HG03457 (cell line): ENCODE measurements at regions not wholly inside any gene's neighbourhood (a gene's known extent, or its start where the extent isn't known, plus 50 kb on each side); places are given as distances from the start of the nearest gene placed in this dataset.

Source experiments
- ATAC-seq: cut with Tn5 transposase; IDR thresholded peaks from one replicate; pipeline ENCODE4 v1.9.1; 2021; ENCODE audit warnings: moderate number of reproducible peaks; ENCODE audit not compliant: unreplicated experiment

GRCh38 chr1:239725933-239726332, 339.6 kb downstream of the CHRM3 start:
- no peak for ATAC-seq

DNA sequence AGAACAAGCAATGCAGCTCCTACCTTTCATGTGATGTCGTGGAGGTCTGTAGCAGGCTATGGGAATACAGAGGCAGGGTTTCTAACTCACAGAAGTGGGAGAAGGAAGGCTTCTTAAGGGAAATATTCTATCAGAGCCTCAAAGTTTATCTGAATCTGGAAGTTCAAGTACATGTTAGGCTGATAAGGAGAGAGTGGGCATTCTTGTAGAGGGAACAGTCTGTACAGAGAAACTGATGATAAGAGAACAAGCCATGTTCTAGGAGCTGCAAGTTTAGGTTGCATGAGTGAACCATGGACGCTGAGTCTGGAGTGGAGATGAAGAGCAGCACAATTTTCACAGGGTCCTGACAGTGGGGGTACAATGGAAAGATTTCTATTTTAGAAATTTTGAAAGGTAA, 344.0 kb downstream of the CHRM3 start:
- ATAC-seq, result no peak

GRCh38 chr1:239731082-239731748, 344.8 kb downstream of the CHRM3 start:
- no peak for ATAC-seq

DNA sequence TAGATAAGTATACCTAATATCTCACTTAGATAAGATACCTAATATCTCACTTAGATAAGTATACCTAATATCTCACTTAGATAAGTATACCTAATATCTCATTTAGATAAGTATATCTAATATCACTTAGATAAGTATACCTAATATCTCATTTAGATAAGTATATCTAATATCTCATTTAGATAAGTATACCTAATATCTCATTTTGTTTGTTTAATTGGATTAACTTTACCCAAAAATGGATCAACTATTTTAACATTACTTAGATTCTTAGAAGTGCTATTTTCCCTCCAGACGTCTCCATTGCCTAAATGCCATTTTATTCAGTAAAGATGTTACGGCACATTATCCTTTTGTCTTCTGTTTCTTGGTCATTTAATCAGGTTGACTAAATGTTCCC, 346.4 kb downstream of the CHRM3 start:
- ATAC-seq, result no peak

DNA sequence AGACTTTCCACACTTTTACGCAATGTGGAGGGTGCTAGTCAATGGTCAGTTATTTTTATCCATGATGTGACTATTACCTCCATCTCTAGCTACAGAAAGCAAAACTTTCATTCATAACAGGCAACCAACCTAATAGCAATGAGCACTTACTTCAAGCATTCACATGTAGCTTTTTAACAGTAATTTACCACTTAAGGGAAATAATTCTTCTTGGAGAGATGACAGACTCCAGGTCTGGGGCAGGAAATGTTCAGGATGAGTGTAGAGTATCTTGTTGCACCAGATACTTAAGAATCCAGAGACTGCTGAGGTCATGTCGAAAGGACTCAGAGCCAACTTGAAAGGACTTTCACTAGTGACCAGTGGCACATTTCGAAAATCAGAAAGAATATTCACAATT, 347.6 kb downstream of the CHRM3 start:
- no peak for ATAC-seq

DNA sequence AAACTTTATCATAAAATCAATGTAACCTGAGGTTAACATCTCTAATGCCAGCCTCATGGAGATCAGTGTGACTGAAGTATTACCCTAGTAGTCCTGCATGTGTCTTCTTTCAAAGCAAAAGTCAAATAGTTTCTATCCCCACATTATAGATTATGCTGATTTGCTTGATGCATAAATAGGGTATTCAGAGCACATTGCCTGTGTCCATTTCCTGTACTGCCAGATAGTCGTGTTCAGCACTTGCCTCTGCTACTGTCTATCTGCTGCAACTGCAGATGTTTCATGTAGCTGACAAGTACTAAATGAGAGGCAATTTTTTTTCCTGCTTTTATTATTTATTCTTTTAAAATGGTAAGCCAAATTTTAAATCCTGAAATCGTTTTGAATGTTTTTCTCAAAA, 348.7 kb downstream of the CHRM3 start:
- no peak for ATAC-seq

DNA sequence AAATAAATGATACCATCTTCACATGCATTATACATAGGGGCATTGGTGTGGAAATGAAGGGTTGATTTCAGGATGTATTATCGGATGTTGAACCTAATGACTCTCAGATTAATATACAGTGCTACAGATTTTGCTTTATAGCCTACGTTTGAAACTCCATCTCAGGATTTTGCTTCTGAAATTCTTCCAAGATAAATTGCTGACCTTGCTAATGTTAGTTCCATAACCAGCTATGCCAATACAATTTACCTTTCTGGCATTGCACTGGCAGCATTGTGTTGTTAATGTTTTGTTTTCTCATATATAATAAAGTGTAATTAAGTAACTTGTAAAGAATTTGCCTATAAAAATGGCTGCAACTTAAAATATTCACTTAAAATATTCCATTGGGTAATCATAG, 350.1 kb downstream of the CHRM3 start:
- no peak for ATAC-seq

- ATAC-seq, result no peak
Observed at GRCh38 chr1:239739375-239739774, 352.3 kb upstream of the FMN2 start.

DNA sequence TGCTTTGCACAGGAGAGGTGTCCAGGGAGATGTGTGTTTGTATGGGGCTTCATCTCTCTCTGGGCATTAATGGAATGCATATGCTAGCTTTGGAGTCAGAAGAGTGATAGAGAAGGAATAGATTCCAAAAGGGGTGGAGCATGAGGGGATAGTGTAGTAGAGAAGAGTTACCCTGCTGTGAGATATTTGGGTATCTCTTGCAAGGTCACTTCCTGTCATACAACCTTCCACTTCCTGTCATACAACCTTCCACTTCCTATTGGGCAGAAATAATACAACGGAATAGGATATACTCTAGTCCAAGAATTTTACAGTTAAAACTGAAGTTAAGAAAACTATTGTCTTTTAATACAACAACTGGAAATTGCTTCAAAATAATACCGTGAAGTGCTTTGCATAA, 351.8 kb upstream of the FMN2 start:
- no peak for ATAC-seq

DNA sequence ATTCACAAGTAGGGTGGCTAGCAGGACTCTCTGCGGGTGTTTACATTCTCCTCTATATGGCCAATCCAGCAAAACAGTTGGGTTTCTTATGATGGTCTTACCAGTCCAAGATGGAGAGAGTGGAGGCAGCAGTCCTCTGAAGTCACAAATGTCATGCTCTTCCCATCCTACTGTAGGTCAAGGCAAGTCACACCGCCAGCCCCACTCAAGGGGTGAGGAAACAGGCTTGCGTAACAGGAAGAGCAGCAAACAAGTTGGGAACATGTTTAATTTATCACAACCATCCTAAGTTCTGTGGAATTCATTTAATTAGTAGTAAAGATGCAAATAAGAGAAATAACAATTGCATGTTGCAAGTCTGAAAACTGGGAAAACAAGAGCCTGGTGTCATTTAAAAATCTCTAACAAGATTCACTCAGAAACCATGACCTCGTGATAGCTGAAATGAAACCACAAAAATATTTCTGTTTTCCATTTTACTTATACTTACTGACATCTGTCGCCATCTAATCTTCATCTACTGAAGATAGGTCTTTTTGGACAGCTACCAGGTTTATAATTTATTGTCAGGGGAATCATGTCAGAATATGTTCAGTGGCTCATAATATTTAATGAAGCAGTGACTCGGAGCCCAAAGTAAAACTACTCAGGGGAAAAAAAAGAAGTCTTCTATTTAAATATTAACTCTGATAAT, 349.1 kb upstream of the FMN2 start:
- ATAC-seq, result no peak

DNA sequence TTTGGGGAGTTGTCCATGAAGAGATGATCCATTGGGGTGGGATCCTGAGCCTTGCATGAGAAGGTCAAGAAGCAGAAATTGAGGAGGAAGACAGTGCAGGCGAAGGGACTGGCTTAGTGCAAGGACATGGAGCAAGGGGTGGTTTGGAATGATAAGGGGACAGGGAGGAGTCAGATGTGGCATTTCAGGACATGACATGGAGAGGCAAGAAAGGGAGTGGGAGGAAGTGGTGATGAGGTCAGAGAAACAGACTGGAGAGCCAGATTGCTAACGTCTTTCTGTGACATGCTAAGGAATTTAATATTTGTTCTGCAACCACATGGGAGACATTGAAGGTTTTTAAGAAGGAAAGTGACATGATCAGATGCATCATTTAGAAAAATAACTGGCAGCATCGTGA, 346.8 kb upstream of the FMN2 start:
- ATAC-seq, result no peak

DNA sequence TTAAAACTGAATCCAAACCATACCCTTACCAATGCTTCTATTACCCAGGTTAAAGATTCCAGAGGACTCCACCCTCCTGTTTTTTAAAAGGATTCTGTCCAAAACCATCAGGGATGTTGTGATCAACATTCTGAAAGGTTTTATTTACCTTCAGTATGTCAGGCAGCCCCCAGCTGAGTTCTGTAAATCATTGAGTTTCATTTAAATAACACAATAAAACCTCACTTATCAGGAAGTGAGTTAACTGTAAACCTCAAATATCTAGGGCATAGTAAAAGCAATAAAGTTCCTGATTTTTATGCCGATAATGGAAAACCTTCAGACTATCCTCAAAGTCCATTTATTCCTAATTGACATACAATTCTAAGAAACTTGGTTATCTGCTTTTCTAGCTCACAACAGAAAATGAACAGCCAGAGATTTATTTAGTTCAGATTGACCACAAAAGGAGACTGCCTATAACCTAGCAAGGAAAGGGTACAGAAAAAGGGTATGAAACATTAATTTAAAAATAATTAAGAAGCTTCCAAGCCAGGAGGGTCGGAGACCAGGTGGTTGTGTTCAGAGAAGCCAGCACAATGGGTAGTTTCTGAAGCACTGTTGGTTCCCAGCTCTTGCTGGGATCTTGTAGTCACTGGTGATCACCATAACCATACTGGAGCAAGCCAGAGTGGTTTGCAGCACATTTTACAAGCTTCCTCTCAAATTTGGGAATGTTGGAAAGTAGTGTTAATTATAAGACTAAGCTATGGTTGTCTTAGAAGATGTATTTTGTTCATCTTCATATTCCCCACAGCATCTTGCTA, 336.4 kb upstream of the FMN2 start:
- ATAC-seq, result no peak

- ATAC-seq, result no peak
Observed at GRCh38 chr1:239757716-239758115, 334.0 kb upstream of the FMN2 start.

GRCh38 chr1:239758756-239759155, 332.9 kb upstream of the FMN2 start:
- no peak for ATAC-seq

GRCh38 chr1:239761509-239761908, 330.2 kb upstream of the FMN2 start:
- no peak for ATAC-seq

DNA sequence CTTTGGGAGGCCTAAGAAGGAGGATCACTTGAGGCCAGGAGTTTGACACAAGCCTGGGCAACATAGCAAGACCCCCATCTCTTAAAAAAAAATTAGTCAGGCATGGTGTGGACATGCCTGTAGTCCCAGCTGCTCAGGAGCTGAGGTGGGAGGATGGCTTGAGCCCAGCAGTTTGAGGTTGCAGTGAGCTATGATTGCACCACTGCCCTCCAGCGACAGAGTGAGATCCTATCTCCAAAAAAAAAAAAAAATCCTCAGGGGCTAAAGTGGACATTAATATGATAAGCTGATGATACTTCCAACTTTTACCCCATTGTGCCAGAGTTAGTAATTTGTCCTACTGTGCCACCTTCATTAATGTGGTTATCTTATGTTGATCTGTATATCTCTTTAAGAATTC, 327.8 kb upstream of the FMN2 start:
- no peak for ATAC-seq

GRCh38 chr1:239764546-239764945, 327.1 kb upstream of the FMN2 start:
- no peak for ATAC-seq

DNA sequence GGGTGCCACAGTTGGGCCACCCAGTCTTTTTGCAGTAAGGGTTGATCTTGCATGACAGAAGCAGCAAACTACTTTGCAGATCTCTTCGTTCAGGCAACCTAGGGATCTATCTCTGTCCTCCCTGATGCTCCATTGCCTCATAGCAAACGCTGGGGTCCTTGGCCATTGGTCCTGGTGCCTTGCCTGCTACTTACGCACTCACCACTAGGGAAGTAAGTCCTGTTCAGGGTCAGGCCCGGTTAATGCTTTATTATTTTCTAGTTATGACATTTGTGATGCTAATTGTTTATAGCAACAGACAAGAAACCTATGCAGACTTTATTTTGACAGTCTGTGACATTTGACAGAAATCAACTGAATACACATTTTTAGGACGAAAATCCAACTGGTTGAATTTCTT, 326.5 kb upstream of the FMN2 start:
- ATAC-seq, result no peak

DNA sequence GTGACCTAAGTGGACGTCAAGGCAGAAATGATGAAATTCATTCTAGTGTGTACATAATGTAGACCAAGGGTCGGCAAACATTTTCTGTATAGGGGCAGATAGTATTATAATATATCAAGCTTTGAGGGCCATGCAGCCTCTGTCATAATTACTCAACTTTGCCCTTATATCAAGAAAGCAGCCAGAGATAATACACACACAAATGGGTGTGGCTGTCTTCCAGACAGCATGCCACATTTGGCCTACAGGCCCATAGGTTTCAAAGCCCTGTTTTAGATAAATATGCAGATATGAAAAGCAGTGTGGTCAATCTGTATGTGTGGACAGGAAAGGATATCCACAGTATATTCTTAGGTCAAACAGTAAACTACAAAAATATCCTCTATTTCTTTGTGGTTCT, 320.1 kb upstream of the FMN2 start:
- ATAC-seq, result no peak

DNA sequence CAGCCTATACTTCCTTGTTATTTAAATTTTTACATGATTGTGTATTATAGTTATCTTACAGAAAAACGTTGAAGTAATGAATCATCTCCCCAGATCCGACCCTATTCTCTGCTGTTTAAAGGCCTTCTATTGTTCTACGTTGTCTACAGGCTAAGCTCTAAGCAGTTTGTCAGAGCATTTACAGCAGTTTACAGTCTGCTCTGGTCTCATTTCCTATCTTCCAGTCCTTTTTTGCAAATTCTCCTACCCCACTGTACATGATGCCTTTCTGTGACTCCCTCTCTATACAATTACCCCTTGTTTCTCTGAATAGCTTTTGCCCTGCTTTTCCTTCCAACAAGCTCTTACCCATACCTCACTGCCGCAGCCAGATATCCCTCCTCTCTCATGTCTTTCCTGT, 319.2 kb upstream of the FMN2 start:
- ATAC-seq, result no peak

- no peak for ATAC-seq
Observed at GRCh38 chr1:239775466-239775865, 316.2 kb upstream of the FMN2 start.

DNA sequence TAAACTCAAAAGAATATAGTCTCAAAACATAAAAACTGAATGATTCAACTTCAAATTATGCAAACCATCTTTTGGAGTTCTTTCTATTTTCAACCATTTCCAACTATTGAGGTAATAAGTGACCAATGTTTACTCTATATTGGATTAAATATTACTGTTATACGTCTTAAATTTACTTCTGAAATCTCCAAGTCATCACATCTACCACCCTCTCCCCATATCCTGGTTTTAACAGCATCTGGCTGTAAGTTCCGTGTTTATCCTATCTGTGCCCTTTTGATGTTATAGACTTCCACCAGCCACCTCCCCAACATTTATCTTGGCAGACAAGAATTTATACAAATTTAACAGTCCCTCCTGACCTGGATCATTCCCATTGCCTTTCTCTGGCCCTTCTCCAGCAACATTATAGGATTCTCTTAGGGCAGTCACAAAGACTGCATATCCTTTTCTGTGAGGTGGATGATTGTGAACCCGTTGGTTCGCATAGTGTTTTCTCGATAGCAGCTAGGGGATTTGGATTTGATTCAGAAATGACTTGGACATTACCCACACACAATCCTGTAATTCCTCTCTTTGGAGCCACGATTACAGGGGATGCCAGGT, 313.4 kb upstream of the FMN2 start:
- ATAC-seq, result no peak
